ENCODE measurements at regions not wholly inside any gene's neighbourhood (a gene's known extent, or its start where the extent isn't known, plus 50 kb on each side); places are given as distances from the start of the nearest gene placed in this dataset.

- no peak for TF ChIP-seq TAF1 (IDR thresholded peaks at IDR 0.05; ENCODE audit: control insufficient read depth, extremely low read depth, insufficient read depth, low read length, severe bottlenecking)
- no peak for TF ChIP-seq MED1 (CRISPR knock-in tag; IDR thresholded peaks at IDR 0.05; ENCODE audit: borderline replicate concordance)
- TF ChIP-seq CREB5 (CRISPR knock-in tag; IDR thresholded peaks at IDR 0.05) = no peak
- TF ChIP-seq KDM1A (IDR thresholded peaks at IDR 0.05) = no peak
- TF ChIP-seq ZBTB26 (CRISPR knock-in tag; IDR thresholded peaks at IDR 0.05) = no peak
- TF ChIP-seq SMAD3 (CRISPR knock-in tag; conservative IDR thresholded peaks at IDR 0.05) = no peak
These were observed 146.7 kb upstream of the ID4 start for GRCh38 chr6:19690325-19691075.
